ENCODE measurements at regions not wholly inside any gene's neighbourhood (a gene's known extent, or its start where the extent isn't known, plus 50 kb on each side); places are given as distances from the start of the nearest gene placed in this dataset.
"Not testable (repeated sequence)": the region's sequence is repeated elsewhere in the genome, so short reads cannot be mapped to it uniquely, and the experiment has no call there.

DNA sequence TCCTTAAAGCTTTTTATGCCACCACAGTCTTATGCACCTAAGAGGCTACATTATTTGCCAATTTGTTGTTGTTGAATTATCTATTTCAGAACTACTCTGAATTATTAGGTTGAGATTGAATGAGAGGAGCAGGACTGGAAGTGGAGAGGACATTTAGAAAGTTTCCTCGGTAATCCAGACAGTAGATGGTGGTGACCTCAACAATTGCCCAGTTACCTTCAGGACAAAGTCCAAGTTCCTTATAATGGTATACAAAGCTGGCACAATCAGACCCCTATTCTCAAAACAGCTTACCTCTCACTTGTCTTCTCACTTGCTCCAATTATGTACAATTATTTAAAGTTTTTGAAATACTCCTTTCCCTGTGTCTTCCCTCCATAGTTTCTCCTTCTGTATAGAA lies 93.3 kb upstream of the NBPF9 start:
- 100% methylated on average over 1 of the region's 1 CpG; no CpG with 5 or more reads in 1 of the 2 experiments for WGBS, 2 experiments (ENCODE audit: insufficient coverage in 1 of 2, insufficient read length in 1 of 2)

DNA sequence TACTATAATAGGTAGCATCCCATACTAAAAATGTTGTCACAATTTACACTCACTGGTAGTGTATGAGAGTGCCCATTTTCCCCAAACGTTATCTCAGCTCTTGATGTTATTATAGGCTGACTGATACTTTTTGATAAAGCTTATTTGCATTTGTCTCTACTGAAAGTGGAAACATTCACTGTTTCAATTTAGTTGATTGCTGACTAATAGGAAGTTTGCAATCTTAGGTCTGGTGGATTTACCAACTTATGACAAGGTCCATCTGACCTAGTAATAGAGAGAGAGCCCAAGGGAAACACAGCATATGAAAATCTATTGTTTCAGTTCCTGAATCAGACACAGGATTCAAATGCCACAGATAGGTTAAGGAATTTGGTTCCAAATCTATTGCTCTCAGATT lies 97.2 kb upstream of the NBPF9 start:
- H3K27ac Mint-ChIP-seq; H3K9ac ChIP-seq (ENCODE audit: extremely low read depth, low read length, poor library complexity, severe bottlenecking); DNase-seq; H3K9me3 ChIP-seq (ENCODE audit: control insufficient read depth, low read length); H3K4me3 ChIP-seq (ENCODE audit: low read length); H3K27me3 Mint-ChIP-seq (ENCODE audit: insufficient read depth); H3K36me3 Mint-ChIP-seq (ENCODE audit: low read depth); H3K4me3 Mint-ChIP-seq; H3K36me3 ChIP-seq (ENCODE audit: control insufficient read depth, insufficient read depth, low read length); H3K9me3 Mint-ChIP-seq; H3K27me3 ChIP-seq (ENCODE audit: control insufficient read depth, insufficient read depth, low read length, poor library complexity, severe bottlenecking); H3K4me1 ChIP-seq (ENCODE audit: control insufficient read depth, insufficient read depth, low read length); H3K27ac ChIP-seq (ENCODE audit: low read depth, low read length): not testable (repeated sequence)
- WGBS, 2 experiments (ENCODE audit: insufficient coverage in 1 of 2, insufficient read length in 1 of 2): 75% methylated on average over 1 of the region's 1 CpG; no CpG with 5 or more reads in 1 of the 2 experiments
- peaks cover 11% of the 10 kb centered on the region for H3K4me1 Mint-ChIP-seq

More for the DNA sequence above, 93.3 kb upstream of the NBPF9 start:
- not testable (repeated sequence) for DNase-seq; H3K36me3 Mint-ChIP-seq (ENCODE audit: low read depth); H3K9ac ChIP-seq (ENCODE audit: extremely low read depth, low read length, poor library complexity, severe bottlenecking); H3K9me3 ChIP-seq (ENCODE audit: control insufficient read depth, low read length); H3K27me3 ChIP-seq (ENCODE audit: control insufficient read depth, insufficient read depth, low read length, poor library complexity, severe bottlenecking); H3K27me3 Mint-ChIP-seq (ENCODE audit: insufficient read depth); H3K9me3 Mint-ChIP-seq; H3K4me1 ChIP-seq (ENCODE audit: control insufficient read depth, insufficient read depth, low read length); H3K27ac ChIP-seq (ENCODE audit: low read depth, low read length); H3K4me3 Mint-ChIP-seq; H3K27ac Mint-ChIP-seq; H3K36me3 ChIP-seq (ENCODE audit: control insufficient read depth, insufficient read depth, low read length); H3K4me3 ChIP-seq (ENCODE audit: low read length); H3K4me1 Mint-ChIP-seq

DNA sequence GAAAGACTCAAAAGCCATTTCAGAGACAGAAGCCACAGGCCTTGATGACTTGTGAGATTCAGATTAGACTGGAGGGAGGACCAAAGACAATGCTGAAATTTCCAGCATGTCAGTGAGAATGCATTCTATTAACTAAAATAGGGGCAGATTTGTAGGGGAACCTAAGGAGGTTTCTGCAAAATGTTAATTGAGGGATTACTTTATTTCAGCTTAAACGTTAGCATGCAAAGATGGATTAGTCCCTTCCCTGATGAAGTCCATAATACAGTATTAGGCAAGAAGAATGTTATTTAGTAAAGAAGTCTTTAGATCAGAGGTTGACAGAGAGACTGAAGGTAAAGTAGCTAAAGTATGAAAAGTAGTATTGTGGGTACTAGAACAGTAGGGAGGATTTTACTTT lies 98.9 kb upstream of the NBPF9 start:
- not testable (repeated sequence) for H3K36me3 ChIP-seq (ENCODE audit: control insufficient read depth, insufficient read depth, low read length); H3K9me3 ChIP-seq (ENCODE audit: control insufficient read depth, low read length); H3K27ac Mint-ChIP-seq; H3K9ac ChIP-seq (ENCODE audit: extremely low read depth, low read length, poor library complexity, severe bottlenecking); H3K4me1 Mint-ChIP-seq; H3K4me3 ChIP-seq (ENCODE audit: low read length); H3K4me1 ChIP-seq (ENCODE audit: control insufficient read depth, insufficient read depth, low read length); H3K9me3 Mint-ChIP-seq; H3K36me3 Mint-ChIP-seq (ENCODE audit: low read depth); H3K27me3 Mint-ChIP-seq (ENCODE audit: insufficient read depth); H3K4me3 Mint-ChIP-seq; H3K27ac ChIP-seq (ENCODE audit: low read depth, low read length); DNase-seq; H3K27me3 ChIP-seq (ENCODE audit: control insufficient read depth, insufficient read depth, low read length, poor library complexity, severe bottlenecking)
- WGBS, 2 experiments (ENCODE audit: insufficient coverage in 1 of 2, insufficient read length in 1 of 2): no CpG with 5 or more reads among the region's 1 CpG

DNA sequence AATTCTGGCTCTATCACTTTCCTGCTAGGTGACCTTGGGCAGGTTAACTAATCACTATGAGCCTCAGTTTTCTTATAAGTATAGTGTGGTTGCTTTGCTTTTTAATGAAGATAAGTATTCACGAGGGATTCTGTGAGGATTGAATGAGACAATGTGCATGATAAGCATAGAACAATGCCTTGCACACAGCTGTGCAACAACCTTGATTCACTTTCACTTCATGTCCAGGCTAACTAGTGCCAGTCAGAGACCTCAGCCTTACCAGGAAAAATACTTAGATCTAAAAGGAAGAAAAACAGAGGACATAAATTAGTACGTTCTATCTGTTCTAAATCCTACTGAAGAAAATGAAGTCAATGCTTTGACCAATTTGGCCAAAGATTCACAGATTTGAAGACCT lies 101.0 kb upstream of the NBPF9 start:
- not testable (repeated sequence) for H3K4me1 ChIP-seq (ENCODE audit: control insufficient read depth, insufficient read depth, low read length); DNase-seq; H3K4me3 Mint-ChIP-seq; H3K27ac ChIP-seq (ENCODE audit: low read depth, low read length); H3K27me3 ChIP-seq (ENCODE audit: control insufficient read depth, insufficient read depth, low read length, poor library complexity, severe bottlenecking); H3K27me3 Mint-ChIP-seq (ENCODE audit: insufficient read depth); H3K9me3 Mint-ChIP-seq; H3K4me3 ChIP-seq (ENCODE audit: low read length); H3K36me3 ChIP-seq (ENCODE audit: control insufficient read depth, insufficient read depth, low read length); H3K9ac ChIP-seq (ENCODE audit: extremely low read depth, low read length, poor library complexity, severe bottlenecking); H3K27ac Mint-ChIP-seq; H3K36me3 Mint-ChIP-seq (ENCODE audit: low read depth); H3K4me1 Mint-ChIP-seq; H3K9me3 ChIP-seq (ENCODE audit: control insufficient read depth, low read length)
- no CpG with 5 or more reads among the region's 2 CpGs for WGBS, 2 experiments (ENCODE audit: insufficient coverage in 1 of 2, insufficient read length in 1 of 2)

DNA sequence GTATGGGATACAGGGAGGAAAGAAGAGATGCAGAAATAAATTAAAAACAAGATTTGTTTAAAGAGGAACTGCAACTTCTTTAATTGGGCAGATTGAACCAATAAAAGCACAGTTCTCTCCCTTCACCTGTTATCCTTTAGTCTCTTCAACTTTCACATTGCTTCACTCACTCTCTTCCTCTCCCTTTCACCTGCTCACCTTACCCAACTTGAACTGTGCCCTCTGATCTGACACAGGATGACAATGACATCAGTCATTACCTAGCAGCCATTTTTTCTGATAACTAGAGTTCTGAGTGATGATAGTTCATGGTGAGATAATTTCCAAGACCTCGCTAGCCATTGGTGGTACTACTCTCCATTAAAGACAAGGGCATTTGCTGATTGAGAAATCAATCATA lies 105.5 kb upstream of the NBPF9 start:
- WGBS, 2 experiments (ENCODE audit: insufficient coverage in 1 of 2, insufficient read length in 1 of 2): no CpG with 5 or more reads among the region's 1 CpG
- H3K27ac Mint-ChIP-seq; H3K27me3 ChIP-seq (ENCODE audit: control insufficient read depth, insufficient read depth, low read length, poor library complexity, severe bottlenecking); H3K36me3 Mint-ChIP-seq (ENCODE audit: low read depth); H3K4me1 ChIP-seq (ENCODE audit: control insufficient read depth, insufficient read depth, low read length); H3K4me3 ChIP-seq (ENCODE audit: low read length); H3K27ac ChIP-seq (ENCODE audit: low read depth, low read length); H3K36me3 ChIP-seq (ENCODE audit: control insufficient read depth, insufficient read depth, low read length); H3K9me3 ChIP-seq (ENCODE audit: control insufficient read depth, low read length); H3K4me3 Mint-ChIP-seq; H3K27me3 Mint-ChIP-seq (ENCODE audit: insufficient read depth); H3K9me3 Mint-ChIP-seq; DNase-seq; H3K9ac ChIP-seq (ENCODE audit: extremely low read depth, low read length, poor library complexity, severe bottlenecking); H3K4me1 Mint-ChIP-seq: not testable (repeated sequence)

DNA sequence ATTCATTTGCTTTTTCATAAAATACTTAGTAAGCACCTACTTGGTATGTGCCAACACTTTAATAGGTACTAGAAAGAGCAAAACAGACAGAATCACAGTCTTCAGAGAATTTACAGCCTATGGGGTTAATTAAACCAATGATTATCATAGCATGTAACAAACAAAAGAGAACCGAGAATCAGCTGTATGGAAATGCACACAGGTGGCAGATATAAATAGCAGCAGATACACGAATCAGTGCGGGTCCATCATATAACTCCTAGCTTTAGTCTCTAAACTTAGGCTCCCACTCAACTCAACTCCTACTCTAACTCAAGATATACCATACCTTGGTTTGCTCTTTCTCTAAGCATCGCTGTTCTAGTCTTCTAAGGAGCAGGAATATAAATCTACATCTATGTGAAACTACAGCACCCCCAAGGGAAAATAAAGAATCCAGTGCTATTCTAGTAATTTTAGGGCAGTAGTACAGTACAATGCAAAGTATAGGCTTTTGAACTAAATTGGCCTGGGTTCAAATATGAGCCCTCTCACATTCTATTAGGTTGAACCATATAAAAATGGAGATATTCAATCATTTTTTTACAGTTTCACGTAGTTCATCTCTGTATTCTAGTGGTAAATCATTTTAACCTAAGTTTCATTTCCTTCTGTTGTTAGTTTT lies 108.5 kb upstream of the NBPF9 start:
- H3K4me3 ChIP-seq (ENCODE audit: low read length); H3K4me1 ChIP-seq (ENCODE audit: control insufficient read depth, insufficient read depth, low read length); H3K4me1 Mint-ChIP-seq; H3K9me3 ChIP-seq (ENCODE audit: control insufficient read depth, low read length); H3K27me3 ChIP-seq (ENCODE audit: control insufficient read depth, insufficient read depth, low read length, poor library complexity, severe bottlenecking); H3K4me3 Mint-ChIP-seq; H3K9ac ChIP-seq (ENCODE audit: extremely low read depth, low read length, poor library complexity, severe bottlenecking); H3K36me3 Mint-ChIP-seq (ENCODE audit: low read depth); DNase-seq; H3K27ac Mint-ChIP-seq; H3K36me3 ChIP-seq (ENCODE audit: control insufficient read depth, insufficient read depth, low read length); H3K9me3 Mint-ChIP-seq; H3K27ac ChIP-seq (ENCODE audit: low read depth, low read length); H3K27me3 Mint-ChIP-seq (ENCODE audit: insufficient read depth): not testable (repeated sequence)
- no CpG with 5 or more reads among the region's 5 CpGs for WGBS, 2 experiments (ENCODE audit: insufficient coverage in 1 of 2, insufficient read length in 1 of 2)

DNA sequence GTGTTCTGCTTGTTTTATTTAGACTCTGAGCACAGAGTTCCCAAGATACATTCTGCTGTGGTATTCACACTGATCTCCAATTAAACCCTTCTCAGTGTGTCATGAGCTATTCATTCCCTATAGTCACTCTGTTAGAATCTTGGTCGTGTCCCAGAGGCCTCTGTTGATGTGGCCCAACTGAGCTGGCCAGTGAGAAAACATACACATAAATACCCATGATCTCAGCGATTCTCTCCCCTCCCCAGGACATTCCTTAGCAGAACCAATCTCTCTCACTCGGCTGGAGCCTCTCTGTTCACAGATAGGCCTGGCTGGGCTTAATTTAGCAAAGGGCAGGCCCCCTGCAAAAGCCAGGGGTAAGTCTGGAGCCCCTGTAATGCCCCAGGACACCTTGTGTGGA lies 109.6 kb upstream of the NBPF9 start:
- H3K4me1 Mint-ChIP-seq; DNase-seq; H3K4me3 ChIP-seq (ENCODE audit: low read length); H3K27ac Mint-ChIP-seq; H3K4me1 ChIP-seq (ENCODE audit: control insufficient read depth, insufficient read depth, low read length); H3K27ac ChIP-seq (ENCODE audit: low read depth, low read length); H3K27me3 ChIP-seq (ENCODE audit: control insufficient read depth, insufficient read depth, low read length, poor library complexity, severe bottlenecking); H3K9me3 Mint-ChIP-seq; H3K4me3 Mint-ChIP-seq; H3K36me3 Mint-ChIP-seq (ENCODE audit: low read depth); H3K9me3 ChIP-seq (ENCODE audit: control insufficient read depth, low read length); H3K27me3 Mint-ChIP-seq (ENCODE audit: insufficient read depth); H3K9ac ChIP-seq (ENCODE audit: extremely low read depth, low read length, poor library complexity, severe bottlenecking); H3K36me3 ChIP-seq (ENCODE audit: control insufficient read depth, insufficient read depth, low read length): not testable (repeated sequence)
- no CpG with 5 or more reads among the region's 3 CpGs for WGBS, 2 experiments (ENCODE audit: insufficient coverage in 1 of 2, insufficient read length in 1 of 2)
